CD14-positive monocyte (primary cell): ENCODE measurements at regions not wholly inside any gene's neighbourhood (a gene's known extent, or its start where the extent isn't known, plus 50 kb on each side); places are given as distances from the start of the nearest gene placed in this dataset.
"Not testable (repeated sequence)": the region's sequence is repeated elsewhere in the genome, so short reads cannot be mapped to it uniquely, and the experiment has no call there.

Experiments
- DNase-seq, 3 donors: peaks; one replicate each; pipeline ENCODE4 v3.0.0-alpha.2; 2011 to 2022
- H2AFZ ChIP-seq: 2 replicates; pipeline ENCODE4 v1.6.0; 2012; ENCODE audit warnings: mild to moderate bottlenecking, low read depth, low read length, inconsistent platforms; ENCODE audit not compliant: insufficient read depth, poor library complexity, severe bottlenecking
- H3K27ac ChIP-seq, 2 donors: 1 replicate in 1 of 2; 2 replicates in 1 of 2; pipeline ENCODE4 v1.5.1; 2012 to 2013; ENCODE audit warnings: low read length in 2 of 2, control low read depth in 1 of 2, inconsistent platforms in 1 of 2, low read depth in 1 of 2, mild to moderate bottlenecking in 1 of 2
- H3K27me3 ChIP-seq, 2 donors: one replicate each; pipeline versions ENCODE4 v1.6.0 to v1.6.1; 2011 to 2013; ENCODE audit warnings: low read length in 2 of 2; ENCODE audit not compliant: control insufficient read depth in 2 of 2, insufficient read depth in 2 of 2
- H3K36me3 ChIP-seq, 2 donors: replicated peaks in 1 of 2; 1 replicate in 1 of 2; 2 replicates in 1 of 2; pipeline versions ENCODE4 v1.5.1 to v1.6.1; 2012 to 2013; ENCODE audit warnings: low read length in 2 of 2, control low read depth in 1 of 2, inconsistent platforms in 1 of 2, mild to moderate bottlenecking in 1 of 2; ENCODE audit not compliant: insufficient read depth in 2 of 2, control insufficient read depth in 1 of 2
- H3K4me1 ChIP-seq, 2 donors: 1 replicate in 1 of 2; 2 replicates in 1 of 2; pipeline versions ENCODE4 v1.5.1 to v1.6.1; 2012 to 2013; ENCODE audit warnings: low read length in 2 of 2, control low read depth in 1 of 2, inconsistent platforms in 1 of 2, mild to moderate bottlenecking in 1 of 2, moderate library complexity in 1 of 2; ENCODE audit not compliant: insufficient read depth in 2 of 2, control insufficient read depth in 1 of 2
- H3K4me2 ChIP-seq: replicated peaks from 2 replicates; pipeline ENCODE3; 2012; ENCODE audit warnings: low read length, moderate library complexity, mild to moderate bottlenecking; ENCODE audit not compliant: poor library complexity, severe bottlenecking; ENCODE audit errors: extremely low read depth
- H3K4me3 ChIP-seq, 3 experiments: fragments of 200-600 bp in 1 of 3; sonication (generic) in 1 of 3; replicated peaks in 1 of 3; 1 replicate in 2 of 3; 2 replicates in 1 of 3; pipeline ENCODE4 v1.5.1; 2011 to 2013; ENCODE audit warnings: low read length in 3 of 3, mild to moderate bottlenecking in 3 of 3, control low read depth in 2 of 3, low read depth in 2 of 3, inconsistent platforms in 1 of 3, moderate library complexity in 1 of 3
- H3K79me2 ChIP-seq: 2 replicates; pipeline ENCODE4 v1.6.0; 2012; ENCODE audit warnings: mild to moderate bottlenecking, control low read depth, inconsistent platforms, low read length, moderate library complexity; ENCODE audit not compliant: insufficient read depth
- H3K9ac ChIP-seq: 2 replicates; pipeline ENCODE4 v1.6.0; 2017; ENCODE audit warnings: low read length, mild to moderate bottlenecking; ENCODE audit not compliant: insufficient read depth, poor library complexity, severe bottlenecking
- H3K9me3 ChIP-seq, 2 donors: replicated peaks in 1 of 2; 1 replicate in 1 of 2; 2 replicates in 1 of 2; pipeline versions ENCODE4 v1.5.1 to v1.6.1; 2012 to 2013; ENCODE audit warnings: low read length in 2 of 2, control low read depth in 1 of 2; ENCODE audit not compliant: control insufficient read depth in 1 of 2, insufficient read depth in 1 of 2
- H4K20me1 ChIP-seq: 2 replicates; pipeline ENCODE4 v1.6.0; 2012; ENCODE audit warnings: mild to moderate bottlenecking, low read length, control low read depth, moderate library complexity; ENCODE audit not compliant: insufficient read depth
- H3K27ac Mint-ChIP-seq, 7 donors: one replicate each; pipeline ENCODE4 v1.8.0; 2020; ENCODE audit warnings: mild to moderate bottlenecking in 7 of 7, mixed read lengths in 7 of 7, moderate library complexity in 6 of 7, inconsistent platforms in 2 of 7
- H3K27me3 Mint-ChIP-seq, 3 donors: one replicate each; pipeline ENCODE4 v1.8.0; 2021 to 2022; ENCODE audit warnings: low read depth in 3 of 3, mild to moderate bottlenecking in 3 of 3, mixed read lengths in 3 of 3, moderate library complexity in 3 of 3, inconsistent platforms in 1 of 3
- H3K36me3 Mint-ChIP-seq, 2 donors: one replicate each; pipeline ENCODE4 v1.8.0; 2020; ENCODE audit warnings: mixed read lengths in 2 of 2, inconsistent platforms in 1 of 2, mild to moderate bottlenecking in 1 of 2
- H3K4me1 Mint-ChIP-seq: one replicate; pipeline ENCODE4 v1.8.0; 2020; ENCODE audit warnings: mild to moderate bottlenecking, mixed read lengths
- H3K4me3 Mint-ChIP-seq, 2 donors: one replicate each; pipeline ENCODE4 v1.8.0; 2020; ENCODE audit warnings: mild to moderate bottlenecking in 2 of 2, mixed read lengths in 2 of 2, moderate library complexity in 1 of 2
- H3K9me3 Mint-ChIP-seq, 7 donors: one replicate each; pipeline ENCODE4 v1.8.0; 2020 to 2022; ENCODE audit warnings: mixed read lengths in 7 of 7, mild to moderate bottlenecking in 6 of 7, moderate library complexity in 6 of 7, inconsistent platforms in 2 of 7
- WGBS: methylation state at CpG from one replicate; pipeline ENCODE4 v1.1.5; 2013; ENCODE audit warnings: missing lambda C conversion rate; ENCODE audit not compliant: insufficient coverage; 5-methylcytosine and 5-hydroxymethylcytosine counted together
- intact Hi-C, 2 donors: fragments of 100-400 bp; cut with micrococcal nuclease; formaldehyde crosslinking; loops; one replicate each; pipeline versions ENCODE4 v1.15.0 to v1.15.1; 2023
- TF ChIP-seq, protein P1 (sequence below): fragments of 200-600 bp; IDR thresholded peaks from one replicate; pipeline ENCODE4 v1.8.0; 2022; ENCODE audit warnings: antibody characterized with exemption, mild to moderate bottlenecking

DNA sequence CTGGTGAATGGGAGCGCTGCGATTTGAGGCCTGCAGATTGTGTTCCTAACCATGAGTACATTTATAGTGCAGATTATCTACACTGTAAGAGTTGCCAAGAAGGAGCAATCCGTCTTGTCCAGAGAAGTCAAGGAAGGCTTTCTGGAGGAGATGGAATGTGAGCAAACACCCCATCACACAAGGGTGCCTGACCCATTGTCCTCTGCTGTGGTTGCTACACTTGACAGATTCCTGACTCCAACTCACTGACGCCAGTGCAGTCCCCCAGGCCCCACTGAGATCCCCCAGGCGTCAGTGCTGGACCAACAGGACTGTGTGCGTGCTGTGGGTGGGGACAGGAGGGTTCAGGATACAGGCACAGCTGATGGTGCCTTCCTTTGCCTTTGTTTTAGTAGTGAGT, 135.9 kb upstream of the TPM1 start:
- H3K4me3 Mint-ChIP-seq: no peak overlapping the region
- no peak overlapping the region for H3K9ac ChIP-seq
- TF ChIP-seq, protein P1, sequence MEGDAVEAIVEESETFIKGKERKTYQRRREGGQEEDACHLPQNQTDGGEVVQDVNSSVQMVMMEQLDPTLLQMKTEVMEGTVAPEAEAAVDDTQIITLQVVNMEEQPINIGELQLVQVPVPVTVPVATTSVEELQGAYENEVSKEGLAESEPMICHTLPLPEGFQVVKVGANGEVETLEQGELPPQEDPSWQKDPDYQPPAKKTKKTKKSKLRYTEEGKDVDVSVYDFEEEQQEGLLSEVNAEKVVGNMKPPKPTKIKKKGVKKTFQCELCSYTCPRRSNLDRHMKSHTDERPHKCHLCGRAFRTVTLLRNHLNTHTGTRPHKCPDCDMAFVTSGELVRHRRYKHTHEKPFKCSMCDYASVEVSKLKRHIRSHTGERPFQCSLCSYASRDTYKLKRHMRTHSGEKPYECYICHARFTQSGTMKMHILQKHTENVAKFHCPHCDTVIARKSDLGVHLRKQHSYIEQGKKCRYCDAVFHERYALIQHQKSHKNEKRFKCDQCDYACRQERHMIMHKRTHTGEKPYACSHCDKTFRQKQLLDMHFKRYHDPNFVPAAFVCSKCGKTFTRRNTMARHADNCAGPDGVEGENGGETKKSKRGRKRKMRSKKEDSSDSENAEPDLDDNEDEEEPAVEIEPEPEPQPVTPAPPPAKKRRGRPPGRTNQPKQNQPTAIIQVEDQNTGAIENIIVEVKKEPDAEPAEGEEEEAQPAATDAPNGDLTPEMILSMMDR: no peak
- DNase-seq: no peak
- H4K20me1 ChIP-seq: no peaks in the 10 kb centered on the region
- no peak overlapping the region for H3K4me2 ChIP-seq
- H3K27ac ChIP-seq: no peak overlapping the region
- peaks cover 3 to 14% (median 5%) of the 10 kb centered on the region in 3 donors for H3K27me3 Mint-ChIP-seq
- no peak overlapping the region for H3K4me3 ChIP-seq
- no peak overlapping the region for H2AFZ ChIP-seq
- H3K36me3 Mint-ChIP-seq: no peaks in the 10 kb centered on the region
- H3K79me2 ChIP-seq: no peaks in the 10 kb centered on the region
- H3K9me3 Mint-ChIP-seq: peaks cover 0 to 7% (median 2%) of the 10 kb centered on the region in 7 donors
- no peaks in the 10 kb centered on the region for H3K4me1 ChIP-seq
- H3K9me3 ChIP-seq: no peaks in the 10 kb centered on the region
- intact Hi-C loops: no loop called here
- H3K27ac Mint-ChIP-seq: no peak overlapping the region
- H3K4me1 Mint-ChIP-seq: peaks cover 8% of the 10 kb centered on the region
- WGBS: 90% methylated on average over 3 of the region's 6 CpGs
- no peaks in the 10 kb centered on the region for H3K27me3 ChIP-seq
- H3K36me3 ChIP-seq: no peaks in the 10 kb centered on the region

DNA sequence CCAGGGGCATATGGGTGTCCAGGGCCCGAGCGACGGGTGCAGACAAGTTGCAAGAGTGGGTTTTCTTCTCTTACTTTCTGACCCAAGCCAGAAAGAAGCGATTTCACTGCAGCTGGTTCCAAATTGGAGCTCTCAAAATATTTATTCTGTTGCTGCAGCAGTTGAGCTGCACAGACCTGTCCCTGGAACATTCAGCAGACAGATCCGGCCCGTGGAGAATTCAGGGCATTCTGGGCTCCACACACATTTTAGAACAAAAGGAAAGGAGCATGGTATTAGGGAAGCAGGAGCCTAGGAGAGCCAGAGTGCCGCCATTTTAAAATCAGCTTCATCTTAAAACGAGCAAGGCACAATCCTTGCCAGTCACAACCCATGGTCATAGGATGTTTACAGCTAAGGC, 135.3 kb upstream of the TPM1 start:
- Histone ChIP-seq H3K79me2 (no peaks in the 10 kb centered on the region), H2AFZ (no peak overlapping the region), H3K9me3 (no peaks in the 10 kb centered on the region), H3K27ac (no peak overlapping the region), H3K27me3 (no peaks in the 10 kb centered on the region), H3K4me1 (no peaks in the 10 kb centered on the region), H3K36me3 (no peaks in the 10 kb centered on the region), H3K4me2 (no peak overlapping the region), H3K9ac (no peak overlapping the region), H3K4me3 (no peak overlapping the region), H4K20me1 (no peaks in the 10 kb centered on the region)
- H3K36me3 Mint-ChIP-seq: no peaks in the 10 kb centered on the region
- intact Hi-C loops: no loop called here
- no peak overlapping the region for H3K27ac Mint-ChIP-seq
- H3K4me1 Mint-ChIP-seq: peaks cover 2% of the 10 kb centered on the region
- TF ChIP-seq, protein P1: no peak
- peaks cover 5 to 14% (median 5%) of the 10 kb centered on the region in 3 donors for H3K27me3 Mint-ChIP-seq
- 97% methylated on average over 4 of the region's 8 CpGs for WGBS
- no peak for DNase-seq
- no peak overlapping the region for H3K4me3 Mint-ChIP-seq
- H3K9me3 Mint-ChIP-seq: peaks cover 0 to 7% (median 2%) of the 10 kb centered on the region in 7 donors

DNA sequence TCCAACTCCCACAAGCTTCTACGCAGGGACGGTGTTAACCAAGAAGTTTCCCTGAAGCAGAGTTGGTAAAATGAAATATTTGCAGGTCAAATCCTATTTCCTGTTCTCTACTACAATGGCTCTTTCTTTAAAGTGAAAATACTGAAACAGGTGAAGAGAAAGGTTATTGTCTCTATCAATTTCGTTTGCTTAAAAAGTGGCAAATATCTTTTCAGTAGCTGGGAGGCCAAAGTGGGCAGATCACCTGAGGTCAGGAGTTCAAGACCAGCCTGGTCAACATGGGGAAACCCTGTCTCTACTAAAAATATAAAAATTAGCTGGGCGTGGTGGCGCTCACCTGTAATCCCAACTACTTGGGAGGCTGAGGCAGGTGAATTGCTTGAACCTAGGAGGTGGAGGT, 134.2 kb upstream of the TPM1 start:
- H3K4me3 ChIP-seq, H3K27ac Mint-ChIP-seq, H3K36me3 Mint-ChIP-seq, DNase-seq, H3K4me1 Mint-ChIP-seq, H3K27ac ChIP-seq, H3K4me3 Mint-ChIP-seq, H3K9ac ChIP-seq, H3K79me2 ChIP-seq, H3K9me3 Mint-ChIP-seq, intact Hi-C loops, H4K20me1 ChIP-seq, H3K36me3 ChIP-seq, H3K4me2 ChIP-seq, H2AFZ ChIP-seq, H3K27me3 ChIP-seq, H3K4me1 ChIP-seq, H3K9me3 ChIP-seq: not testable (repeated sequence)
- H3K27me3 Mint-ChIP-seq: peaks cover 5 to 16% (median 5%) of the 10 kb centered on the region in 3 donors
- WGBS: 80% methylated on average over 2 of the region's 5 CpGs
